ENCODE measurements at regions not wholly inside any gene's neighbourhood (a gene's known extent, or its start where the extent isn't known, plus 50 kb on each side); places are given as distances from the start of the nearest gene placed in this dataset.

DNA sequence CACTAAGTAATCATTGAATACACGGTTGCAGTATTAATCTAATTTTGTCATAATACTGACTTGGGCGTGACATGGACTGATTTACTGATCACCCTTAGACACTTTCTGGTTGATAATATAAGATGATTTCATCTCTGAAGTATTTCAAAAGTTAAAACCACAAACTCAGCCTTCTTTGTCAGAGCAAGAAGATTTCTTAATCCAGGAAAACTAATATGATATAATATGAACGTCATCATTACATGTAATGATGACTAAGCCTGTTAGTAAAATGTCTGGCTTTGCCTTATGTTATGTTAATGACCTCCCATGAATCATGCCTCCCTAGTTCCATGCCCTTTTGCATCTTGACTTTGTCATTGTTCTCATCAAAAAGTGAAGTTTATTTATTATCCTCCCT is 1325.0 kb upstream of the CDH2 start:
- ChIA-PET CTCF (no interaction called here), POLR2A (no interaction called here)
- ATAC-seq (no peak), FAIRE-seq (no peak), DNase-seq (ENCODE audit: low read depth in 1 of 2, low spot score in 1 of 2) (peak in 1 of 2 experiments; percentile 0)
- H3K9me3 ChIP-seq = no peaks in the 10 kb centered on the region
- H3K4me3 ChIP-seq = no peak overlapping the region
- H3K4me1 ChIP-seq = no peaks in the 10 kb centered on the region
- TF ChIP-seq ZC3H11A (IDR thresholded peaks at IDR 0.05) (no peak), ZFP36 (IDR thresholded peaks at IDR 0.05; ENCODE audit: borderline replicate concordance, partially characterized antibody) (no peak), CBX8 (IDR thresholded peaks at IDR 0.05) (no peak), POLR2A (IDR thresholded peaks at IDR 0.05; ENCODE audit: low read length) (no peak), CBX2 (IDR thresholded peaks at IDR 0.05; ENCODE audit: borderline replicate concordance, low read depth) (no peak), RCOR1 (IDR thresholded peaks at IDR 0.05; ENCODE audit: low read depth, low read length) (no peak), CHD4 (IDR thresholded peaks at IDR 0.05; ENCODE audit: borderline replicate concordance) (no peak), KDM1A (IDR thresholded peaks at IDR 0.05; ENCODE audit: low read depth) (no peak), EHMT2 (IDR thresholded peaks at IDR 0.05; ENCODE audit: low read depth) (no peak), TFCP2L1 (CRISPR knock-in tag; IDR thresholded peaks at IDR 0.05) (no peak), RFX5 (IDR thresholded peaks at IDR 0.05) (no peak), HOXB5 (CRISPR knock-in tag; IDR thresholded peaks at IDR 0.05) (no peak), GATA3 (IDR thresholded peaks at IDR 0.05; ENCODE audit: borderline replicate concordance) (no peak), HOXA7 (CRISPR knock-in tag; IDR thresholded peaks at IDR 0.05) (no peak), USF2 (IDR thresholded peaks at IDR 0.05) (no peak)
- TF ChIP-seq, protein P1, sequence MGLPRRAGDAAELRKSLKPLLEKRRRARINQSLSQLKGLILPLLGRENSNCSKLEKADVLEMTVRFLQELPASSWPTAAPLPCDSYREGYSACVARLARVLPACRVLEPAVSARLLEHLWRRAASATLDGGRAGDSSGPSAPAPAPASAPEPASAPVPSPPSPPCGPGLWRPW (IDR thresholded peaks at IDR 0.05) = no peak
- TF ChIP-seq, protein P2, sequence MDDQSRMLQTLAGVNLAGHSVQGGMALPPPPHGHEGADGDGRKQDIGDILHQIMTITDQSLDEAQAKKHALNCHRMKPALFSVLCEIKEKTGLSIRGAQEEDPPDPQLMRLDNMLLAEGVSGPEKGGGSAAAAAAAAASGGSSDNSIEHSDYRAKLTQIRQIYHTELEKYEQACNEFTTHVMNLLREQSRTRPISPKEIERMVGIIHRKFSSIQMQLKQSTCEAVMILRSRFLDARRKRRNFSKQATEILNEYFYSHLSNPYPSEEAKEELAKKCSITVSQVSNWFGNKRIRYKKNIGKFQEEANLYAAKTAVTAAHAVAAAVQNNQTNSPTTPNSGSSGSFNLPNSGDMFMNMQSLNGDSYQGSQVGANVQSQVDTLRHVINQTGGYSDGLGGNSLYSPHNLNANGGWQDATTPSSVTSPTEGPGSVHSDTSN (IDR thresholded peaks at IDR 0.05) = no peak
- 32% methylated on average over 3 of the region's 3 CpGs for WGBS (ENCODE audit: missing lambda C conversion rate)
- no peak overlapping the region for H3K27ac ChIP-seq
- no peak overlapping the region for H3K4me2 ChIP-seq

- Histone ChIP-seq H3K4me1 (no peaks in the 10 kb centered on the region), H3K4me2 (no peak overlapping the region), H3K27ac (no peak overlapping the region), H3K9me3 (no peaks in the 10 kb centered on the region), H3K4me3 (no peak overlapping the region)
- no peak for DNase-seq (ENCODE audit: low read depth in 1 of 2, low spot score in 1 of 2)
- POLR2A ChIA-PET = no interaction called here
- TF ChIP-seq HOXB13 (CRISPR knock-in tag; IDR thresholded peaks at IDR 0.05; ENCODE audit: low read depth) (no peak), ZNF302 (CRISPR knock-in tag; IDR thresholded peaks at IDR 0.05) (no peak), EHMT2 (IDR thresholded peaks at IDR 0.05; ENCODE audit: low read depth) (no peak), SREBF2 (IDR thresholded peaks at IDR 0.05) (no peak), RFX5 (IDR thresholded peaks at IDR 0.05) (no peak), MAFK (IDR thresholded peaks at IDR 0.05; ENCODE audit: partially characterized antibody) (no peak), CBX8 (IDR thresholded peaks at IDR 0.05) (no peak)
- CTCF ChIA-PET = no interaction called here
- 16% methylated on average over 2 of the region's 2 CpGs for WGBS (ENCODE audit: missing lambda C conversion rate)
- ATAC-seq = no peak
- no peak for FAIRE-seq
These were observed 1319.3 kb upstream of the CDH2 start for GRCh38 chr18:29496152-29496680.

GRCh38 chr18:29494371-29494770 is 1317.4 kb upstream of the CDH2 start:
- FAIRE-seq (no peak), DNase-seq (ENCODE audit: low read depth in 1 of 2, low spot score in 1 of 2) (no peak), ATAC-seq (no peak)
- CTCF ChIA-PET = no interaction called here
- Histone ChIP-seq H3K4me1 (no peaks in the 10 kb centered on the region), H3K27ac (no peak overlapping the region), H3K9me3 (no peaks in the 10 kb centered on the region), H3K4me3 (no peak overlapping the region), H3K4me2 (no peak overlapping the region)
- POLR2A ChIA-PET = no interaction called here
- TF ChIP-seq FOXS1 (CRISPR knock-in tag; IDR thresholded peaks at IDR 0.05) = no peak
- no peak for TF ChIP-seq CHD2 (IDR thresholded peaks at IDR 0.05; ENCODE audit: low read length, partially characterized antibody)
- no peak for TF ChIP-seq RFX5 (IDR thresholded peaks at IDR 0.05)
- no peak for TF ChIP-seq RNF2 (IDR thresholded peaks at IDR 0.05; ENCODE audit: borderline replicate concordance, low read depth)
- TF ChIP-seq EHF (CRISPR knock-in tag; IDR thresholded peaks at IDR 0.05) = no peak
- no peak for TF ChIP-seq CEBPB (IDR thresholded peaks at IDR 0.05)
- TF ChIP-seq JUN (IDR thresholded peaks at IDR 0.05) = no peak
- TF ChIP-seq ELK1 (IDR thresholded peaks at IDR 0.05; ENCODE audit: low read depth, low read length) = no peak
- TF ChIP-seq HEYL (CRISPR knock-in tag; IDR thresholded peaks at IDR 0.05) = no peak
- TF ChIP-seq REST (IDR thresholded peaks at IDR 0.05) = no peak
- TF ChIP-seq ZC3H11A (IDR thresholded peaks at IDR 0.05) = no peak
- TF ChIP-seq POLR2A (IDR thresholded peaks at IDR 0.05; ENCODE audit: low read length) = no peak
- TF ChIP-seq MAFK (IDR thresholded peaks at IDR 0.05; ENCODE audit: partially characterized antibody) = no peak
- no peak for TF ChIP-seq TFCP2L1 (CRISPR knock-in tag; IDR thresholded peaks at IDR 0.05)
- TF ChIP-seq FOSB (CRISPR knock-in tag; IDR thresholded peaks at IDR 0.05) = no peak
